Natural killer cell (primary cell): ENCODE measurements at regions not wholly inside any gene's neighbourhood (a gene's known extent, or its start where the extent isn't known, plus 50 kb on each side); places are given as distances from the start of the nearest gene placed in this dataset.

Experiments used
- ATAC-seq, 3 donors: fragments of 150-1000 bp in 2 of 3; fragments of 200-7000 bp in 1 of 3; cut with Tn5 transposase; 1 replicate in 1 of 3; 2 replicates in 2 of 3; pipeline ENCODE4 v1.10.0; 2021; ENCODE audit warnings: mild to moderate bottlenecking in 2 of 3, moderate library complexity in 2 of 3
- DNase-seq, 2 donors: peaks; one replicate each; pipeline versions ENCODE4 v3.0.0 to v3.0.0-alpha.2; 2013 to 2021; ENCODE audit warnings: mixed read lengths in 1 of 2
- H3K27ac ChIP-seq: one replicate; pipeline ENCODE4 v1.5.1; 2013; ENCODE audit warnings: mild to moderate bottlenecking, low read length
- H3K27me3 ChIP-seq: one replicate; pipeline ENCODE4 v1.6.1; 2013; ENCODE audit warnings: low read length; ENCODE audit not compliant: control insufficient read depth, insufficient read depth
- H3K36me3 ChIP-seq: one replicate; pipeline ENCODE4 v1.6.1; 2013; ENCODE audit warnings: low read length; ENCODE audit not compliant: control insufficient read depth, insufficient read depth
- H3K4me1 ChIP-seq: one replicate; pipeline ENCODE4 v1.6.1; 2013; ENCODE audit warnings: low read length; ENCODE audit not compliant: control insufficient read depth, insufficient read depth
- H3K4me3 ChIP-seq: one replicate; pipeline ENCODE4 v1.5.1; 2013; ENCODE audit warnings: low read length
- H3K9me3 ChIP-seq: one replicate; pipeline ENCODE4 v1.6.1; 2013; ENCODE audit warnings: low read length; ENCODE audit not compliant: control insufficient read depth, insufficient read depth
- H3K27ac Mint-ChIP-seq, 2 donors: one replicate each; pipeline ENCODE4 v1.8.0; 2022; ENCODE audit warnings: mild to moderate bottlenecking in 2 of 2, mixed read lengths in 2 of 2, moderate library complexity in 1 of 2
- H3K27me3 Mint-ChIP-seq, 2 donors: one replicate each; pipeline ENCODE4 v1.8.0; 2022; ENCODE audit warnings: low read depth in 2 of 2, mixed read lengths in 2 of 2
- H3K36me3 Mint-ChIP-seq: one replicate; pipeline ENCODE4 v1.8.0; 2022; ENCODE audit warnings: mixed read lengths
- H3K4me1 Mint-ChIP-seq, 2 donors: one replicate each; pipeline ENCODE4 v1.8.0; 2022; ENCODE audit warnings: mixed read lengths in 2 of 2
- H3K4me3 Mint-ChIP-seq: one replicate; pipeline ENCODE4 v1.8.0; 2022; ENCODE audit warnings: mild to moderate bottlenecking, moderate library complexity, mixed read lengths
- H3K9me3 Mint-ChIP-seq, 2 donors: one replicate each; pipeline ENCODE4 v1.8.0; 2022; ENCODE audit warnings: mixed read lengths in 2 of 2
- CTCF ChIP-seq: fragments of 200-600 bp; IDR thresholded peaks from one replicate; pipeline ENCODE4 v1.8.0; 2022; ENCODE audit warnings: antibody characterized with exemption
- WGBS: methylation state at CpG from one replicate; pipeline ENCODE4 v1.1.7; 2013; ENCODE audit warnings: missing lambda C conversion rate; ENCODE audit not compliant: insufficient coverage; 5-methylcytosine and 5-hydroxymethylcytosine counted together
- intact Hi-C: fragments of 100-400 bp; cut with micrococcal nuclease; formaldehyde crosslinking; loops from one replicate; pipeline ENCODE4 v1.14.2; 2022

- no peaks in the 10 kb centered on the region for H3K4me1 Mint-ChIP-seq
- Histone ChIP-seq H3K27ac (no peak overlapping the region), H3K36me3 (no peaks in the 10 kb centered on the region), H3K4me1 (no peaks in the 10 kb centered on the region), H3K4me3 (no peak overlapping the region), H3K9me3 (no peaks in the 10 kb centered on the region), H3K27me3 (no peaks in the 10 kb centered on the region)
- no peak for TF ChIP-seq CTCF
- H3K27ac Mint-ChIP-seq: no peak overlapping the region
- 96% methylated on average over 4 of the region's 5 CpGs for WGBS
- ATAC-seq: no peak
- intact Hi-C loops: no loop called here
- no peaks in the 10 kb centered on the region for H3K36me3 Mint-ChIP-seq
- H3K9me3 Mint-ChIP-seq: no peaks in the 10 kb centered on the region
- no peak for DNase-seq
- no peaks in the 10 kb centered on the region for H3K27me3 Mint-ChIP-seq
- no peak overlapping the region for H3K4me3 Mint-ChIP-seq
These were observed 215.5 kb downstream of the AEBP2 start for GRCh38 chr12:19654650-19655376.

- H3K9me3 ChIP-seq: no peaks in the 10 kb centered on the region
- no peak overlapping the region for H3K4me3 Mint-ChIP-seq
- DNase-seq (no peak), ATAC-seq (no peak)
- intact Hi-C loops: no loop called here
- no peaks in the 10 kb centered on the region for H3K9me3 Mint-ChIP-seq
- H3K36me3 ChIP-seq: no peaks in the 10 kb centered on the region
- no peaks in the 10 kb centered on the region for H3K27me3 ChIP-seq
- no peak for TF ChIP-seq CTCF
- H3K4me1 ChIP-seq: no peaks in the 10 kb centered on the region
- H3K4me1 Mint-ChIP-seq: no peaks in the 10 kb centered on the region
- H3K27me3 Mint-ChIP-seq: no peaks in the 10 kb centered on the region
- WGBS: 92% methylated on average over 2 of the region's 3 CpGs
- H3K4me3 ChIP-seq: no peak overlapping the region
- no peaks in the 10 kb centered on the region for H3K36me3 Mint-ChIP-seq
- H3K27ac Mint-ChIP-seq: no peak overlapping the region
- H3K27ac ChIP-seq: no peak overlapping the region
These were observed 217.9 kb downstream of the AEBP2 start for GRCh38 chr12:19657118-19657731.

- Histone ChIP-seq H3K36me3 (no peaks in the 10 kb centered on the region), H3K27ac (no peak overlapping the region), H3K4me1 (no peaks in the 10 kb centered on the region), H3K9me3 (no peaks in the 10 kb centered on the region), H3K27me3 (no peaks in the 10 kb centered on the region), H3K4me3 (no peak overlapping the region)
- Mint-ChIP-seq H3K4me1 (no peaks in the 10 kb centered on the region), H3K36me3 (no peaks in the 10 kb centered on the region), H3K27me3 (no peaks in the 10 kb centered on the region), H3K27ac (no peak overlapping the region), H3K4me3 (no peak overlapping the region), H3K9me3 (no peaks in the 10 kb centered on the region)
- WGBS: no CpG with 5 or more reads among the region's 2 CpGs
- TF ChIP-seq CTCF: no peak
- intact Hi-C loops: no loop called here
- no peak for ATAC-seq
- no peak for DNase-seq
These were observed 218.4 kb downstream of the AEBP2 start for GRCh38 chr12:19657732-19658130.

GRCh38 chr12:19659086-19659485 is 219.8 kb downstream of the AEBP2 start:
- H3K4me3 ChIP-seq: no peak overlapping the region
- Mint-ChIP-seq H3K9me3 (peaks cover 0 to 2% of the 10 kb centered on the region in 2 donors), H3K27ac (no peak overlapping the region), H3K4me3 (no peak overlapping the region), H3K27me3 (no peaks in the 10 kb centered on the region), H3K36me3 (no peaks in the 10 kb centered on the region), H3K4me1 (no peaks in the 10 kb centered on the region)
- H3K9me3 ChIP-seq: no peaks in the 10 kb centered on the region
- intact Hi-C loops: no loop called here
- H3K36me3 ChIP-seq: no peaks in the 10 kb centered on the region
- no peaks in the 10 kb centered on the region for H3K27me3 ChIP-seq
- DNase-seq (no peak), ATAC-seq (no peak)
- H3K27ac ChIP-seq: no peak overlapping the region
- H3K4me1 ChIP-seq: no peaks in the 10 kb centered on the region
- no peak for TF ChIP-seq CTCF
- WGBS: no CpG with 5 or more reads among the region's 2 CpGs
